GM12878 (cell line): ENCODE measurements at regions not wholly inside any gene's neighbourhood (a gene's known extent, or its start where the extent isn't known, plus 50 kb on each side); places are given as distances from the start of the nearest gene placed in this dataset.

Experiments
- ATAC-seq: fragments of 200-7000 bp; cut with Tn5 transposase; 3 replicates; pipeline ENCODE4 v1.9.1; 2020; ENCODE audit warnings: mild to moderate bottlenecking, moderate library complexity
- BruUV-seq: library from RNA; stranded (reverse); fragments of 400-500 nt; replicated peaks from 2 replicates; lab custom pipeline; 2021; lab: Mats Ljungman, UMichigan
- CTCF ChIA-PET: fragments of 300-600 bp; sonication (Branson Sonifier 250); formaldehyde crosslinking; extraction: SDS; loops from one replicate; lab custom pipeline; 2021; ENCODE audit warnings: inconsistent platforms; lab: Yijun Ruan, JAX
- POLR2A ChIA-PET: fragments of 350-600 bp; formaldehyde crosslinking; extraction: SDS; loops from one replicate; lab custom pipeline; 2021; ENCODE audit warnings: inconsistent platforms; lab: Charles Lee
- RAD21 ChIA-PET: fragments of 300-600 bp; sonication (Branson Sonifier 250); formaldehyde crosslinking; loops from one replicate; lab custom pipeline; 2023; ENCODE audit warnings: antibody characterized with exemption; ENCODE audit not compliant: unreplicated experiment; lab: Charles Lee
- SMC1A ChIA-PET: fragments of 300-600 bp; sonication (Branson Sonifier 250); formaldehyde crosslinking; loops from one replicate; lab custom pipeline; 2023; ENCODE audit not compliant: unreplicated experiment, uncharacterized antibody; lab: Charles Lee
- DNase-seq: peaks from one replicate; pipeline ENCODE4 v3.0.0-alpha.2; 2011; ENCODE audit warnings: low read depth, low spot score
- FAIRE-seq: peaks from 3 replicates; lab custom pipeline; 2011; peaks lifted over from hg19 to GRCh38; lab: Jason Lieb, UNC
- H2AFZ ChIP-seq: 2 replicates; pipeline ENCODE4 v1.6.0; 2011; ENCODE audit warnings: low read depth, low read length, control low read depth; ENCODE audit not compliant: control insufficient read depth
- H3K27ac ChIP-seq: 2 replicates; pipeline ENCODE4 v1.5.1; 2011; ENCODE audit warnings: control low read depth; ENCODE audit not compliant: control insufficient read depth, insufficient read depth
- H3K27me3 ChIP-seq, 2 experiments: replicated peaks in 1 of 2; 2 replicates each; pipeline versions ENCODE4 v1.6.0 to v1.6.1; 2011; ENCODE audit warnings: low read length in 1 of 2; ENCODE audit not compliant: control insufficient read depth in 2 of 2, insufficient read depth in 2 of 2
- H3K36me3 ChIP-seq, 2 experiments: 2 replicates each; pipeline ENCODE4 v1.5.1; 2011; ENCODE audit warnings: low read length in 1 of 2; ENCODE audit not compliant: control insufficient read depth in 2 of 2, insufficient read depth in 2 of 2
- H3K4me1 ChIP-seq: 2 replicates; pipeline ENCODE4 v1.6.1; 2011; ENCODE audit warnings: mild to moderate bottlenecking, low read length, moderate library complexity, mixed read lengths; ENCODE audit not compliant: control insufficient read depth, insufficient read depth
- H3K4me2 ChIP-seq: 2 replicates; pipeline ENCODE4 v1.6.0; 2011; ENCODE audit warnings: control low read depth; ENCODE audit not compliant: control insufficient read depth, insufficient read depth
- H3K4me3 ChIP-seq: fragments of 200-600 bp; sonication (generic); 2 replicates; pipeline ENCODE4 v1.5.1; 2016
- H3K79me2 ChIP-seq: 2 replicates; pipeline ENCODE4 v1.6.0; 2011; ENCODE audit warnings: low read length; ENCODE audit not compliant: control insufficient read depth, insufficient read depth
- H3K9ac ChIP-seq: 2 replicates; pipeline ENCODE4 v1.8.0; 2011; ENCODE audit warnings: low read length, control low read depth, mixed read lengths; ENCODE audit not compliant: control insufficient read depth, insufficient read depth
- H3K9me3 ChIP-seq: replicated peaks from 3 replicates; pipeline ENCODE4 v1.5.1; 2011; ENCODE audit warnings: mild to moderate bottlenecking, low read length; ENCODE audit not compliant: control insufficient read depth, insufficient read depth
- H4K20me1 ChIP-seq: 2 replicates; pipeline ENCODE4 v1.6.0; 2011; ENCODE audit not compliant: control insufficient read depth, insufficient read depth
- EZH2 ChIP-seq: IDR thresholded peaks from 2 replicates; pipeline ENCODE4 v1.6.1; 2012; ENCODE audit warnings: low read depth, mild to moderate bottlenecking, control low read depth, inconsistent platforms, low read length, borderline replicate concordance; ENCODE audit not compliant: control insufficient read depth
- HDAC2 ChIP-seq: fragments of 200-600 bp; sonication (generic); IDR thresholded peaks from 2 replicates; pipeline ENCODE4 v1.6.1; 2017
- HDGF ChIP-seq: fragments of 450-650 bp; IDR thresholded peaks from 2 replicates; pipeline ENCODE4 v1.6.1; 2016; ENCODE audit warnings: antibody characterized with exemption
- IRF4 ChIP-seq: IDR thresholded peaks from 2 replicates; pipeline ENCODE4 v1.6.1; 2011; ENCODE audit warnings: low read depth, low read length
- NKRF ChIP-seq: fragments of 450-650 bp; conservative IDR thresholded peaks from 2 replicates; pipeline ENCODE4 v1.6.1; 2017; ENCODE audit warnings: mild to moderate bottlenecking, moderate library complexity
- NR2F1 ChIP-seq: fragments of 450-650 bp; conservative IDR thresholded peaks from 2 replicates; pipeline ENCODE4 v1.6.1; 2017; ENCODE audit warnings: mild to moderate bottlenecking
- PAX5 ChIP-seq: IDR thresholded peaks from 2 replicates; pipeline ENCODE4 v1.6.1; 2011; ENCODE audit warnings: low read depth, low read length, borderline replicate concordance
- RBBP5 ChIP-seq: fragments of 200-600 bp; sonication (generic); conservative IDR thresholded peaks from 2 replicates; pipeline ENCODE4 v1.6.1; 2016
- RCOR1 ChIP-seq: conservative IDR thresholded peaks from 2 replicates; pipeline ENCODE4 v1.6.1; 2012; ENCODE audit warnings: low read depth, low read length, improper control_type of control experiment
- SIX5 ChIP-seq: IDR thresholded peaks from 2 replicates; pipeline ENCODE4 v1.6.1; 2011; ENCODE audit warnings: mild to moderate bottlenecking, low read depth, low read length, moderate library complexity; ENCODE audit not compliant: severe bottlenecking
- SUPT20H ChIP-seq: IDR thresholded peaks from 2 replicates; pipeline ENCODE4 v1.6.1; 2011; ENCODE audit warnings: low read depth, mild to moderate bottlenecking, low read length, moderate library complexity, borderline replicate concordance; ENCODE audit not compliant: control insufficient read depth
- WRNIP1 ChIP-seq: IDR thresholded peaks from 2 replicates; pipeline ENCODE4 v1.6.1; 2011; ENCODE audit warnings: low read depth, low read length, improper control_type of control experiment, borderline replicate concordance
- ZNF24 ChIP-seq: fragments of 450-650 bp; IDR thresholded peaks from 2 replicates; pipeline ENCODE4 v1.6.1; 2017; ENCODE audit warnings: antibody characterized with exemption, mild to moderate bottlenecking
- WGBS: methylation state at CpG from one replicate; pipeline ENCODE4 v1.1.6; 2016; ENCODE audit warnings: low lambda C conversion rate; ENCODE audit not compliant: insufficient replicate concordance, insufficient coverage; ENCODE audit errors: missing lambda C conversion rate; 5-methylcytosine and 5-hydroxymethylcytosine counted together
- in situ Hi-C: fragments of 300-500 bp; cut with MboI; formaldehyde crosslinking; loops from 9 replicates; pipeline ENCODE4 v1.14.3; 2018; ENCODE audit warnings: mixed read lengths
- intact Hi-C: fragments of 100-400 bp; cut with micrococcal nuclease; formaldehyde crosslinking; loops from one replicate; pipeline ENCODE4 v1.14.2; 2022; ENCODE audit not compliant: unreplicated experiment
- TF ChIP-seq, protein P1 (sequence below): IDR thresholded peaks from 2 replicates; pipeline ENCODE4 v1.6.1; 2012; ENCODE audit warnings: mild to moderate bottlenecking, low read depth, low read length

GRCh38 chr22:48331266-48331665, 1496.4 kb downstream of the BRD1 start:
- SMC1A ChIA-PET = no interaction called here
- intact Hi-C loops = no loop called here
- POLR2A ChIA-PET = no interaction called here
- H3K36me3 ChIP-seq = no peaks in the 10 kb centered on the region
- no peak overlapping the region for H3K4me2 ChIP-seq
- no peak overlapping the region for H3K4me3 ChIP-seq
- no peaks in the 10 kb centered on the region for H3K4me1 ChIP-seq
- TF ChIP-seq WRNIP1 = no peak
- no peak for TF ChIP-seq SIX5
- TF ChIP-seq IRF4 = no peak
- no peak for TF ChIP-seq HDAC2
- TF ChIP-seq NR2F1 = no peak
- no peak for TF ChIP-seq PAX5
- TF ChIP-seq, all 136 proteins: peak for 0
- no peak overlapping the region for H2AFZ ChIP-seq
- no peak overlapping the region for H3K27ac ChIP-seq
- no peaks in the 10 kb centered on the region for H4K20me1 ChIP-seq
- no peaks in the 10 kb centered on the region for H3K79me2 ChIP-seq
- no TSS peak for BruUV-seq
- in situ Hi-C loops = no loop called here
- no peaks in the 10 kb centered on the region for H3K27me3 ChIP-seq
- ChIA-PET CTCF (no interaction called here), RAD21 (no interaction called here)
- WGBS = 63% methylated on average over 9 of the region's 9 CpGs
- DNase-seq (no peak), FAIRE-seq (no peak), ATAC-seq (no peak)
- no peaks in the 10 kb centered on the region; the same call in 2 of the 3 replicates for H3K9me3 ChIP-seq
- no peak overlapping the region for H3K9ac ChIP-seq

GRCh38 chr22:48327721-48328120, 1500.0 kb downstream of the BRD1 start:
- Histone ChIP-seq H3K79me2 (no peaks in the 10 kb centered on the region), H3K27me3 (no peaks in the 10 kb centered on the region), H3K36me3 (no peaks in the 10 kb centered on the region), H3K4me2 (no peak overlapping the region), H2AFZ (no peak overlapping the region), H3K4me1 (no peaks in the 10 kb centered on the region), H3K27ac (no peak overlapping the region), H4K20me1 (no peaks in the 10 kb centered on the region), H3K9ac (no peak overlapping the region), H3K9me3 (no peaks in the 10 kb centered on the region; the same call in 2 of the 3 replicates), H3K4me3 (no peak overlapping the region)
- ChIA-PET CTCF (no interaction called here), RAD21 (no interaction called here), POLR2A (no interaction called here), SMC1A (no interaction called here)
- FAIRE-seq = no peak
- intact Hi-C loops = no loop called here
- TF ChIP-seq SUPT20H = no peak
- TF ChIP-seq, protein P1, sequence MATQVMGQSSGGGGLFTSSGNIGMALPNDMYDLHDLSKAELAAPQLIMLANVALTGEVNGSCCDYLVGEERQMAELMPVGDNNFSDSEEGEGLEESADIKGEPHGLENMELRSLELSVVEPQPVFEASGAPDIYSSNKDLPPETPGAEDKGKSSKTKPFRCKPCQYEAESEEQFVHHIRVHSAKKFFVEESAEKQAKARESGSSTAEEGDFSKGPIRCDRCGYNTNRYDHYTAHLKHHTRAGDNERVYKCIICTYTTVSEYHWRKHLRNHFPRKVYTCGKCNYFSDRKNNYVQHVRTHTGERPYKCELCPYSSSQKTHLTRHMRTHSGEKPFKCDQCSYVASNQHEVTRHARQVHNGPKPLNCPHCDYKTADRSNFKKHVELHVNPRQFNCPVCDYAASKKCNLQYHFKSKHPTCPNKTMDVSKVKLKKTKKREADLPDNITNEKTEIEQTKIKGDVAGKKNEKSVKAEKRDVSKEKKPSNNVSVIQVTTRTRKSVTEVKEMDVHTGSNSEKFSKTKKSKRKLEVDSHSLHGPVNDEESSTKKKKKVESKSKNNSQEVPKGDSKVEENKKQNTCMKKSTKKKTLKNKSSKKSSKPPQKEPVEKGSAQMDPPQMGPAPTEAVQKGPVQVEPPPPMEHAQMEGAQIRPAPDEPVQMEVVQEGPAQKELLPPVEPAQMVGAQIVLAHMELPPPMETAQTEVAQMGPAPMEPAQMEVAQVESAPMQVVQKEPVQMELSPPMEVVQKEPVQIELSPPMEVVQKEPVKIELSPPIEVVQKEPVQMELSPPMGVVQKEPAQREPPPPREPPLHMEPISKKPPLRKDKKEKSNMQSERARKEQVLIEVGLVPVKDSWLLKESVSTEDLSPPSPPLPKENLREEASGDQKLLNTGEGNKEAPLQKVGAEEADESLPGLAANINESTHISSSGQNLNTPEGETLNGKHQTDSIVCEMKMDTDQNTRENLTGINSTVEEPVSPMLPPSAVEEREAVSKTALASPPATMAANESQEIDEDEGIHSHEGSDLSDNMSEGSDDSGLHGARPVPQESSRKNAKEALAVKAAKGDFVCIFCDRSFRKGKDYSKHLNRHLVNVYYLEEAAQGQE = no peak
- no peak for TF ChIP-seq ZNF24
- no peak for TF ChIP-seq HDGF
- TF ChIP-seq RBBP5 = no peak
- no peak for TF ChIP-seq RCOR1
- TF ChIP-seq IRF4 = no peak
- TF ChIP-seq NKRF = no peak
- no peak for TF ChIP-seq EZH2
- WGBS = 28% methylated on average over 11 of the region's 11 CpGs
- DNase-seq = no peak
- in situ Hi-C loops = no loop called here
- no peak for ATAC-seq
- no TSS peak for BruUV-seq
